Transverse colon (tissue), 4 donors: ENCODE measurements at regions not wholly inside any gene's neighbourhood (a gene's known extent, or its start where the extent isn't known, plus 50 kb on each side); places are given as distances from the start of the nearest gene placed in this dataset.

ENCODE experiments used
- POLR2A ChIP-seq: fragments of 450-650 bp; IDR thresholded peaks from one replicate; pipeline ENCODE4 v1.6.1; 2016; ENCODE audit warnings: antibody characterized with exemption, mild to moderate bottlenecking, moderate library complexity
- POLR2AphosphoS5 ChIP-seq, 3 donors: sonication (generic); formaldehyde crosslinking; IDR thresholded peaks; one replicate each; pipeline ENCODE4 v1.6.1; 2016; ENCODE audit warnings: antibody characterized with exemption in 3 of 3
- TF ChIP-seq, protein P1 (sequence below), 5 experiments: fragments of 200-600 bp in 3 of 5; fragments of 450-650 bp in 2 of 5; sonication (generic) in 3 of 5; IDR thresholded peaks; 1 replicate in 2 of 5; 2 replicates in 3 of 5; pipeline ENCODE4 v1.5.1; 2016 to 2017; ENCODE audit warnings: antibody characterized with exemption in 5 of 5, inconsistent platforms in 3 of 5, mild to moderate bottlenecking in 2 of 5, moderate library complexity in 1 of 5

DNA sequence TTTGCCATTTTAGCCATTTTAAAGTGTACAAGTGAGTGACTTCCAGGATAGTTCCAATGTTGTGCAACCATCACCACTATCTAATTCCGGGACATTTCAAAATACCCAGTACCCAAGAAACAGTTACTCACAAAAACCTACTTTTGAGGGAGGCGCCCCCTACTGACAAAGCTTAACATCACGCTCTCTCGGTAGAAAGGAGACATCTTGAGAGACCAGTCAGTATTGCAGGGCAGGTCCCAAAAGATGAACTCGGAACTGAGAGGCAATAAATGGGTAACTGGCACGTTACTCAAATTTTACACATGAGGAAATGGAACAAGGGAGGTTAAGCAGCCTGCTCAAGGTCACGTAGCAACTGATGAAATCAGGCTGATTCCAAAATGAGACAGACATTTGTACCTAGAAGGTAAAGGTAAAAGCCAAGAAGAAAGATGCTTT, 50.0 kb upstream of the POU2AF1 start:
- TF ChIP-seq POLR2A (no peak), POLR2AphosphoS5 (IDR thresholded peaks at IDR 0.05) (no peak)
- TF ChIP-seq, protein P1, sequence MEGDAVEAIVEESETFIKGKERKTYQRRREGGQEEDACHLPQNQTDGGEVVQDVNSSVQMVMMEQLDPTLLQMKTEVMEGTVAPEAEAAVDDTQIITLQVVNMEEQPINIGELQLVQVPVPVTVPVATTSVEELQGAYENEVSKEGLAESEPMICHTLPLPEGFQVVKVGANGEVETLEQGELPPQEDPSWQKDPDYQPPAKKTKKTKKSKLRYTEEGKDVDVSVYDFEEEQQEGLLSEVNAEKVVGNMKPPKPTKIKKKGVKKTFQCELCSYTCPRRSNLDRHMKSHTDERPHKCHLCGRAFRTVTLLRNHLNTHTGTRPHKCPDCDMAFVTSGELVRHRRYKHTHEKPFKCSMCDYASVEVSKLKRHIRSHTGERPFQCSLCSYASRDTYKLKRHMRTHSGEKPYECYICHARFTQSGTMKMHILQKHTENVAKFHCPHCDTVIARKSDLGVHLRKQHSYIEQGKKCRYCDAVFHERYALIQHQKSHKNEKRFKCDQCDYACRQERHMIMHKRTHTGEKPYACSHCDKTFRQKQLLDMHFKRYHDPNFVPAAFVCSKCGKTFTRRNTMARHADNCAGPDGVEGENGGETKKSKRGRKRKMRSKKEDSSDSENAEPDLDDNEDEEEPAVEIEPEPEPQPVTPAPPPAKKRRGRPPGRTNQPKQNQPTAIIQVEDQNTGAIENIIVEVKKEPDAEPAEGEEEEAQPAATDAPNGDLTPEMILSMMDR (IDR thresholded peaks at IDR 0.05), result peak; percentile 64 to 81 (median 67)
